PC-9 (cell line): ENCODE measurements at regions not wholly inside any gene's neighbourhood (a gene's known extent, or its start where the extent isn't known, plus 50 kb on each side); places are given as distances from the start of the nearest gene placed in this dataset.

ENCODE experiments used
- BruUV-seq: library from RNA; stranded (reverse); fragments of 400-500 nt; replicated peaks from 2 replicates; lab custom pipeline; 2021; lab: Mats Ljungman, UMichigan
- CTCF ChIA-PET: fragments of 300-600 bp; sonication (Branson Sonifier 250); formaldehyde crosslinking; loops from one replicate; lab custom pipeline; 2022; ENCODE audit warnings: antibody characterized with exemption; lab: Charles Lee
- POLR2A ChIA-PET: fragments of 300-600 bp; sonication (Branson Sonifier 250); formaldehyde crosslinking; loops from one replicate; lab custom pipeline; 2022; ENCODE audit warnings: antibody characterized with exemption; ENCODE audit not compliant: unreplicated experiment; lab: Charles Lee
- DNase-seq, 2 experiments: peaks; one replicate each; pipeline versions ENCODE4 v3.0.0 to v3.0.0-alpha.2; 2015 to 2022; ENCODE audit warnings: mixed read lengths in 1 of 2
- H2AFZ ChIP-seq: fragments of 200-600 bp; sonication (generic); 2 replicates; pipeline ENCODE4 v1.8.1; 2017; ENCODE audit warnings: antibody characterized with exemption
- H3F3A ChIP-seq: fragments of 200-600 bp; sonication (generic); 2 replicates; pipeline ENCODE4 v1.8.1; 2017; ENCODE audit warnings: antibody characterized with exemption, mild to moderate bottlenecking, low read depth; ENCODE audit not compliant: insufficient read depth
- H3K27ac ChIP-seq: fragments of 200-600 bp; sonication (generic); 2 replicates; pipeline ENCODE4 v1.6.1; 2016; ENCODE audit warnings: mixed run types
- H3K27me3 ChIP-seq: fragments of 200-600 bp; sonication (generic); 2 replicates; pipeline ENCODE4 v1.6.1; 2016; ENCODE audit warnings: low read depth, mixed run types; ENCODE audit not compliant: insufficient read depth
- H3K36me3 ChIP-seq: fragments of 200-600 bp; sonication (generic); 2 replicates; pipeline ENCODE4 v1.6.1; 2016; ENCODE audit warnings: low read depth, mixed run types
- H3K4me1 ChIP-seq: fragments of 200-600 bp; sonication (generic); replicated peaks from 2 replicates; pipeline ENCODE4 v1.6.1; 2016; ENCODE audit warnings: mixed run types; ENCODE audit not compliant: insufficient read depth
- H3K4me2 ChIP-seq: fragments of 200-600 bp; sonication (generic); 2 replicates; pipeline ENCODE4 v1.6.1; 2017; ENCODE audit warnings: mixed run types
- H3K4me3 ChIP-seq: fragments of 200-600 bp; sonication (generic); 2 replicates; pipeline ENCODE4 v1.6.1; 2016; ENCODE audit warnings: mixed run types
- H3K79me2 ChIP-seq: fragments of 200-600 bp; sonication (generic); 2 replicates; pipeline ENCODE4 v1.6.1; 2017; ENCODE audit warnings: low read depth, mixed run types
- H3K9me2 ChIP-seq: fragments of 200-600 bp; sonication (generic); 2 replicates; pipeline ENCODE4 v1.8.1; 2017; ENCODE audit warnings: mild to moderate bottlenecking; ENCODE audit not compliant: insufficient read depth
- H3K9me3 ChIP-seq: fragments of 200-600 bp; sonication (generic); 2 replicates; pipeline ENCODE4 v1.8.1; 2016; ENCODE audit warnings: low read depth; ENCODE audit not compliant: insufficient read depth
- H4K20me1 ChIP-seq: fragments of 200-600 bp; sonication (generic); 2 replicates; pipeline ENCODE4 v1.8.1; 2017; ENCODE audit not compliant: insufficient read depth
- CTCF ChIP-seq: fragments of 200-600 bp; sonication (generic); conservative IDR thresholded peaks from 2 replicates; pipeline ENCODE4 v1.6.1; 2017; ENCODE audit warnings: mixed run types, antibody characterized with exemption, mild to moderate bottlenecking, moderate library complexity
- EZH2 ChIP-seq: fragments of 200-600 bp; sonication (generic); IDR thresholded peaks from 2 replicates; pipeline ENCODE4 v1.8.0; 2017; ENCODE audit warnings: antibody characterized with exemption, low read depth
- intact Hi-C: fragments of 100-400 bp; cut with micrococcal nuclease; formaldehyde crosslinking; loops from one replicate; pipeline ENCODE4 v1.10.0; 2022; ENCODE audit not compliant: unreplicated experiment

DNA sequence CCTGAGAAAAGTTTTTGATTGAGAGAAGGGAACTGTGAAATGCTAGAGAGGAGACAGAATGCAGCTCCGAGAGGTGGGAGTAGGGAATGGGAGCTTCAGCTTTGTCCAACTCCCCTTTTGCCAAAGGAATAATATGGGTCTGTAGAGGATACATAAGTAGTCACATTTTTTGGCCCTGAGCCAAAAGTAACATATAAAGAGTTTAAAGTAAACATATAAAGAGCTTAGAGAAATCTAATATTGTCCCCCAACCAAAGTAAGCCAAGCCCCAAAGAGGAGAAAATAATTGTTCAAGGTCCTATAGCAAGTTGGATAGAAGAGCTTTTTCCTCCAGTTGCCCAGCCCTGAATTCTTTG lies 215.1 kb downstream of the TMEM114 start:
- H3K27ac ChIP-seq, result no peak overlapping the region
- POLR2A ChIA-PET, result no interaction called here
- no peak overlapping the region for H2AFZ ChIP-seq
- no peaks in the 10 kb centered on the region; the same call in 1 of the 2 replicates for H4K20me1 ChIP-seq
- H3K9me3 ChIP-seq, result no peaks in the 10 kb centered on the region
- no peaks in the 10 kb centered on the region for H3F3A ChIP-seq
- H3K4me1 ChIP-seq, result no peaks in the 10 kb centered on the region
- intact Hi-C loops, result no loop called here
- BruUV-seq, result no TSS peak
- CTCF ChIA-PET, result no interaction called here
- H3K79me2 ChIP-seq, result no peaks in the 10 kb centered on the region
- no peaks in the 10 kb centered on the region for H3K36me3 ChIP-seq
- no peak overlapping the region for H3K4me2 ChIP-seq
- no peaks in the 10 kb centered on the region for H3K27me3 ChIP-seq
- TF ChIP-seq CTCF, result no peak
- no peak for TF ChIP-seq EZH2
- no peak for DNase-seq
- H3K9me2 ChIP-seq, result no peaks in the 10 kb centered on the region
- H3K4me3 ChIP-seq, result no peak overlapping the region

GRCh38 chr16:8374586-8375231 lies 215.6 kb downstream of the TMEM114 start:
- POLR2A ChIA-PET, result no interaction called here
- DNase-seq, result no peak

DNA sequence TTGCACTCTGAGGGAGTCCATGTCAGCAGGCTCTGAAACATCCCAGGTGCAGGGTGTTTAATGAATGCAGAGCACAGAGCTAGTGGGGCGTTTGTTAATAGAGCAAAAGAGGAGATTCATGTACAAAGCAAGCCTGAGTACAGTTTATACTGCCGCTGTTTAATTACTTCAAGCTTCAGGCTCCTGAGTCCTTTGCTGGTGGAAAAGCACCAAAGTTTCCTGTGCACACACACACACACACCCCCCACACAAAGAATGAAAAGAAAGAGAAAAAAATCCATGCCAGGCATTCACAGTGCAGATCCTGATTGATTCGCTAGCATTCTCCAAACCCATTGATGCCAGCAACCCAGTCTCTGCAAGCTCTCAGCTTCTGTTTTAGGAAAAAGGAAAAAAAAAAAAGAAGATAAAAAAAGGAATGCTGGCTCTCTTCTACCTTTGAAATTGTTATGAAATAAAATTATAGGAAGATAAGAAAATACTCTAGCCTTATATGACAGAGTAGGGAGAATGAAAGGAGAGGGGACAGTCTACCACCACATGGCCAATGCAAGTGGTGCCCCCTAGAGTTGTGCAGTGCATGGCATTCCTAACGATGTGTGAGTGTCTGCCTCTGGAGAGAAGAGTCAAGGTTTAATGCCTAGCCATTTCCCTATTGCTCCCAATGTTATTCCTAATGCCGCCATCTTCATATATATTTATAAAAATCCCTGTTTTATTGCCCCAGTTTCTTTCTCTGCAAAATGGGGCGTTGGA lies 216.5 kb downstream of the TMEM114 start:
- H3K27me3 ChIP-seq, result no peaks in the 10 kb centered on the region
- no peak overlapping the region for H3K27ac ChIP-seq
- no peaks in the 10 kb centered on the region for H3K9me2 ChIP-seq
- no peaks in the 10 kb centered on the region for H3F3A ChIP-seq
- no peaks in the 10 kb centered on the region for H3K36me3 ChIP-seq
- no peak overlapping the region for H2AFZ ChIP-seq
- H3K4me1 ChIP-seq, result no peaks in the 10 kb centered on the region
- DNase-seq, result no peak
- BruUV-seq, result no TSS peak
- H3K79me2 ChIP-seq, result no peaks in the 10 kb centered on the region
- intact Hi-C loops, result no loop called here
- POLR2A ChIA-PET, result no interaction called here
- TF ChIP-seq CTCF (no peak), EZH2 (no peak)
- no peak overlapping the region for H3K4me2 ChIP-seq
- H3K4me3 ChIP-seq, result no peak overlapping the region
- CTCF ChIA-PET, result no interaction called here
- H4K20me1 ChIP-seq, result no peaks in the 10 kb centered on the region
- no peaks in the 10 kb centered on the region for H3K9me3 ChIP-seq

More at GRCh38 chr16:8374586-8375231, 215.6 kb downstream of the TMEM114 start:
- no peaks in the 10 kb centered on the region for H3K79me2 ChIP-seq
- H3K9me2 ChIP-seq, result no peaks in the 10 kb centered on the region
- H3K9me3 ChIP-seq, result no peaks in the 10 kb centered on the region
- H3K27me3 ChIP-seq, result no peaks in the 10 kb centered on the region
- no peak overlapping the region for H3K4me2 ChIP-seq
- no peaks in the 10 kb centered on the region for H3K4me1 ChIP-seq
- intact Hi-C loops, result no loop called here
- no peaks in the 10 kb centered on the region for H3F3A ChIP-seq
- no peak overlapping the region for H2AFZ ChIP-seq
- H3K36me3 ChIP-seq, result no peaks in the 10 kb centered on the region
- no peak overlapping the region for H3K4me3 ChIP-seq
- H3K27ac ChIP-seq, result no peak overlapping the region
- BruUV-seq, result no TSS peak
- TF ChIP-seq CTCF (no peak), EZH2 (no peak)
- H4K20me1 ChIP-seq, result no peaks in the 10 kb centered on the region; the same call in 1 of the 2 replicates
- CTCF ChIA-PET, result no interaction called here
